HG03135 (cell line): ENCODE measurements at regions not wholly inside any gene's neighbourhood (a gene's known extent, or its start where the extent isn't known, plus 50 kb on each side); places are given as distances from the start of the nearest gene placed in this dataset.
"Not testable (repeated sequence)": the region's sequence is repeated elsewhere in the genome, so short reads cannot be mapped to it uniquely, and the experiment has no call there.

Experiments
- ATAC-seq: cut with Tn5 transposase; IDR thresholded peaks from one replicate; pipeline ENCODE4 v1.9.1; 2021; ENCODE audit warnings: mild to moderate bottlenecking, moderate library complexity; ENCODE audit not compliant: unreplicated experiment

DNA sequence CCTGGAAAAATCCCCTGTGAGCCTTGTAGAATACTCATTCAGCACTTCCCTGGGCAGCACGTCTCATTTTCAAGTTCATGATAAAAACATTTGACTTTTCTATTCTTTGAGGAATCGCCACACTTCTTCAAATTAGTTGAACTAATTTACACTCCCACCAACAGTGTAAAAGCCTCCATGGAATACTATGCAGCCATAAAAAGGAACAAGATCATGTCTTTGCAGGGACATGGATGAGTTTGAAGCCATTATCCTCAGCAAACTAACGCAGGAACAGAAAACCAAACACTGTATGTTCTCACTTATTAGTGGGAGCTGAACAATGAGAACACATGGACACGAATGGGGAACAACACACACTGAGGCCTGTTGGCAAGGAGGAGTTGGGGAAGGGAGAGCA lies 102.0 kb upstream of the HEY2 start:
- ATAC-seq, result no peak

- ATAC-seq, result not testable (repeated sequence)
Measured at GRCh38 chr6:125653752-125654151, 95.7 kb upstream of the HEY2 start.

- ATAC-seq, result no peak
Measured at GRCh38 chr6:125655511-125655910, 93.9 kb upstream of the HEY2 start.

- ATAC-seq, result no peak
Measured at GRCh38 chr6:125656287-125656870, 93.1 kb upstream of the HEY2 start.

- ATAC-seq, result no peak
Measured at GRCh38 chr6:125658136-125658535, 91.3 kb upstream of the HEY2 start.

GRCh38 chr6:125658759-125659431 lies 90.5 kb upstream of the HEY2 start:
- no peak for ATAC-seq

DNA sequence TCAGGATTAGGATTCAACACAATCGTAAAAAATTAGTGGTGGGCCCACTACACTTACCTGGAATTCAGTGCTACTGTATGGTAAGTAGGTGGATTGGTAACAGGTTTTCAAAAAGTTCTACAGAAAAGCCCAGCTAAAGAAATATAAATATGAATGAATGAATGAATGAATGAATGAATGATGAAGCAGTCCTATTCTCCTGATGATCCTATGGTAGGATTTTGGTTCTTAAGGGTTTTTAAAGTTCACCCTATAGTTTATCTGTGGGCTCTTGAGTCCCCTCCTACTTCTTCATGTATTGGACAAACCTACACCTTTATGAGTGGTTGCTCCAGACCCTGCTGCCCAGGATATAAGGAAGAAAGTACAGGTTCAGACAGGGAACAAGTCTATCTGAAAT lies 89.5 kb upstream of the HEY2 start:
- ATAC-seq, result no peak

GRCh38 chr6:125662296-125662695 lies 87.1 kb upstream of the HEY2 start:
- no peak for ATAC-seq

DNA sequence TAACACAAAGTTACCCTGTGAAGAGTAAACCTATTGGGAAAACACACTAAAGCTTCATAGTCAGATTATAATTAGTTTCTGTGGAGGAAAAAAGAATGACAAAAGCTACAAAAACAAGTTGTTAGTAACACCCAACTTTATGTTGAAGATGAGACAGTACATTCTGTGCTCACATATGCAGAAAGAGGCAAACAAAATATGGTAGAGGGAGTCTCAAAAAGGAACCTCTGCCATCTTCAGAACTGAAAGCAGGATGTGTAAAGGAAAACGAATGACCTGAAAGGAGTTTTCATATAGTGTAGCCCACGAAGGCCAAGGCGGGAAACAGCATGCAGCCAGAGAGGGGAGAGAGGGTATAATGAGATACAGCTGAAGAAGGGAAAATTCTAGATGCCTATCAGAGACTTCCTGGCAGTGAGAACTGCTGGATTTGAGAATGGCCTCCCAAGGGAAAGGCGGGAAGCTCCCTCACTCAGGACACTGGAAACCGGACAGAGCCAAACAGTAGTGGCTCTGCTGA lies 84.1 kb upstream of the HEY2 start:
- no peak for ATAC-seq

DNA sequence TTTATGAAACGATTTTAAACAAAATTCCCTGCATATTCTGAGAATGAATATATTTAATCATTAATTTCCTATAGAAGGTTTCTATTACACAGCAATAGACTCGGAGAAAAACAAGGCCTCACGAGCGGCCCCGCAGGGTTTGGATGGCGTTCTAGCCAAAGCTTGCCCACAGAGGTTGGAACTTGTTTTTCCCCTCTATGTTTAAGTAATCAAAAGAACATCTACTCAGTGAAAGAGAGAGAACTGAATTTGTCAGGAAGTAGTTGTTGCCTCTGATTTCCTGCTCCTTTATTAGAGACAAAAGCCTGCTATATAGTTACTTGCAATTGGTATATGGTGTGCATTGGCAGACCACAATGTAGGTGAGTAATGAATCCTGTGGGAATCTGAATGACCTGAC lies 82.1 kb upstream of the HEY2 start:
- no peak for ATAC-seq

- ATAC-seq, result no peak
Measured at GRCh38 chr6:125668071-125668470, 81.4 kb upstream of the HEY2 start.

DNA sequence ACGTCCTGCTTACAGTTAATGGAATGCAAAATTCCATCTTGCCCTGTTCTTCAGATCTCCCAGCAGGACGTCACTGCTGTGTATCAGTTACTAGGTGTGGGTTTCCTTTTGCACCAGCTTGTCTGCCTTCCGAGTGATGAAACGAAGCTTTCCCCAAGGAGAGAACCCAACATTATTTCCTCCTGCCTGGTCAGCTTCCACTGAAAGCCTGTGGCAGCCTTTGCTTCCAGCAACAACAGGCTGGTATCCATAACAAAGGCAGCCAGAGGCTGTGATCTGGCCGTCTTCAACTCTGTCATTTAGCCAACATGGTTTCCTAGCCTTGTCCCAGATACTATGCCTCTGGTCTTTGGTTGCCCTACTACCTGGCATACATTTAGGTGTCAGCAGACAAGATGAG lies 78.9 kb upstream of the HEY2 start:
- ATAC-seq, result no peak

- no peak for ATAC-seq
Measured at GRCh38 chr6:125671323-125671722, 78.1 kb upstream of the HEY2 start.

DNA sequence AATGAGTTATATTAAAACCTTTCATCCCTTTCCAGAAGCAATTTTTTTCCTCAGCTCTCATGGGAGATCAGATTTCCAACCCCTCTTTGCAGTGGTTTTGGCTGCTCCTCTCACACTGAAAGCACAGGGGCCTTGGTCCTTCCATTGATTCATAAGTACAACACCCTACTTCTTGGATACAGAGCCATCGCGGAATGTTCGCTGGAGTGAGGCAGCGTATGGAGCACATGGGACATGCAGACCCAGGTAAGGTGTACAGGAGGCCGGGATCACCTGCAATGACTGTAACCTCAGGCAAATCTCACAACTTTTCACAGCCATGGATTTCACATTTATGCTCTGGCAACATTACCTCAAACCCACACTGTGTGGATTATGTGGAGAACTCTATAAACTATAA lies 75.2 kb upstream of the HEY2 start:
- no peak for ATAC-seq

DNA sequence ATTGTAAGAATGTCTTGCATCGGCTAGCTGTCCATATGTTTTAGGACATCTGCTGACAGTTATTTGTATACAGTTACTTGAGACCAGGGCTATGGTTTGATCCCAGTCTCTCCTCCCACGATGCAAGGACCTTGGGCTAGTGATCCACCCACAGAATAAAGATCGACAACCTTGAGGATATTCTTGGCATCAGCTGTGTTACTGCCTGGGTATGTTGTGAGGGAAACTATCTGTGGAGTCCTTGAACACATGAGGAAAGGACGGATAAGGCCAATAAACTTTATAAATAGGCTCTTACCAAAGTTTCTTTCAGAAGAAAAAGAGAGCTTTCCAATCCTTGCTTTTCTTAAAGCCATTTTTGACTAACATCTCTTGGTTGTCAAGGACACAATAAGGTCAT lies 70.8 kb upstream of the HEY2 start:
- no peak for ATAC-seq

DNA sequence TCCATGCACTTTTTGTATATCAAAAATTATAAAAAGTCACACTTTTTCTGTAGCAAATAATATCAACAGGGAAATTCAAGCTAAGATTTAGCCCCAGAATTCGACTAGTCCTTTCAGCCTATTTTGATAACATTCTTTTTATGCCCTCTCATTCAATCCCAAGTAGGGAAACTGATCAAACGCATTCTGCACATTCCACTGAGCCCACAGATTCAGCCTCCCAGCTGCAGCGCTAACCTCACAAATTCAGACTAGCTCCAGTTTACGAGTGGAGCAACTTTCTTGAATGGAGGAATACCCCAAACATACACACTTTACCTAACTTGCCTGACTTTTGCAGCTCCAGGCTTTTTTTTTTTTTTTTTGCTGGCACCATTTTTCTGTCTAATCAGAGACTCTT lies 70.3 kb upstream of the HEY2 start:
- no peak for ATAC-seq

DNA sequence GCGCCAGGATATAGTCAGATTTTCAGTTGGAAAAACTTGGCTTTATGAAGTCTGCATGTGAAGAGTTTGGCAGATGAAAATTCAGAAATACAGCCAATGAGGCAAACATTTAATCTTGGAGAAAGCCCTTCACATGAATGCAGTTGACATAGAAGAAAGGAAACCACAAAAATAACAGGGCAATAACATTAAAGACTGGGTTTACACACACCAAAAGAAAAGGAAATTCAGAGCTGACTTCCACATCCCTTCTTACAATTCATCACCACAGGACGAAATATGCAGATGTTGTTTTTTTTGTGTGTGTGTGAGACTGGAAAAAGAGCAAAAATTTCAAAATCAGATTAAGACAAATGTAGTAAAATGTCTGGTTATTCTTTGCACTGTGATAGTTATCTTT lies 69.8 kb upstream of the HEY2 start:
- no peak for ATAC-seq

DNA sequence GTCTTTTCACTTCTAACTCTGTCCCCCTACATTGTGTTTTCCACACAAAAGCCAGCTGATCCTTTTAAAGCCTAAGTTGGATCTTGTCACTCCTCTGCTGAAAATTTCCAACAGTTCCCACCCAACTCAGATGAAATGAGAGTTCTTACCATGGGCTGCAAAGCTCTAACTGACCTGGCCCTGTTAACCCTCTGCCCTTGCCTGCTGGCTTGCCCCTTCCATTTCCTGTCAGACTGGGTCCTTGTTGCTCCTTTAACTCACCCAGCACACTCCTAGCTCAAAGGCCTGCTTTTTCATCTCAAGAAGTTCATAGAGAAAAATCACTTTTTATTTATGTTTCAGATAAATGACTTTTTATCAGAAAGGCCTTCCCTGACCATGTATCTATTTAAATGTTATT lies 66.5 kb upstream of the HEY2 start:
- no peak for ATAC-seq

DNA sequence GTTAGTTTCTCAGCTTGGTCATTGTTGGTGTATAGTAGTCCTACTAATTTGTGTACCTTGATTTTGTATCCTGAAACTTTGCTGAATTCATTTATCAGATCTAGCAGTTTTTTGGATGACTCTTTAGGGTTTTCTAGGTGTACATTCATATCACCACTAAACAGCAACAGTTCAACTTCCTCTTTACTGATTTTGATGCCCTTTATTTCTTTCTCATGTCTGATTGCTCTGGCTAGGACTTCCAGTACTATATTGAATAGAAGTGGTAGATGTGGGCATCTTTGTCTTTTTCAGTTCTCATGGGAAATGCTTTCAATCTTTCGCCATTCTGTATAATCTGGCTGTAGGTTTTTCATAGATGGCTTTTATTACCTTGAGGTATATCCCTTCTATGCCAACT lies 61.3 kb upstream of the HEY2 start:
- no peak for ATAC-seq

DNA sequence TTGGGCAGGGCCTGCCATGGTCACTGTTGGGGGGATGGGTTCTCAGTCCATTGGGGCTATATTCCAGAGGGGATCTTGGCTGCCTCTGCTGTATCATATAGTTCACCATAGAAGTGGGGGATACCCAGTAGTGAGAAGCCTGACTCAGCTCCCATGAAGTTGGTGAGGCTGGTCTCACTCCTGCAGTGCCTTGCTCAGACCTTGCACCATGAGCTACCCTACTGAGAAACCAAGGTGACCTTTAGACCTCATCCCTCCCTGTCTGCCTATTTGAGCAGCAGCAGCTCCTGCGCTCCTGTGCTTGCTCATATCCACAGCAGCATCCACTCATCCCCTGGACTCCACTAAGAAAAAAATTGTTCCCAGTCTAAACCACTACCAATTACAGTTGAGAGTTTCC lies 56.0 kb upstream of the HEY2 start:
- ATAC-seq, result no peak

DNA sequence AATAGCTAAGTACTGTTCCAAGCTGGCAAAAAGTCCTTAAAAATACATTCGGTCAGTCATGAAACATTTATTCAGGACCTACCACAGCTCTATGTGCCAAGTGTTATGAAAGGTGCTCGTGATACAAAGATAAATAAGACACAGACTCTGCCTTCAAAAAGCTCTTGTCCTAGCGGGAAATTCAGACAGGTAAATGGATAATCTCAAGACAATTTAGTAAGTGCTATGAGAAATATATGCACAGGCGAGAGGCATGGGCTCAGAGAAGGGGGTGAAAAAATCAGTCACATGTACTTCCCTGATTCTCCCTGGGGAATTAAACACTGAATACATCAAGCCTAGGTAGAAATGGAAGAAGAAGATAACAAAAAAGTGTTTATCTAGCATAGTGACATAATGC lies 49.8 kb upstream of the HEY2 start:
- no peak for ATAC-seq
